ENCODE measurements at regions not wholly inside any gene's neighbourhood (a gene's known extent, or its start where the extent isn't known, plus 50 kb on each side); places are given as distances from the start of the nearest gene placed in this dataset.
"Not testable (repeated sequence)": the region's sequence is repeated elsewhere in the genome, so short reads cannot be mapped to it uniquely, and the experiment has no call there.

DNA sequence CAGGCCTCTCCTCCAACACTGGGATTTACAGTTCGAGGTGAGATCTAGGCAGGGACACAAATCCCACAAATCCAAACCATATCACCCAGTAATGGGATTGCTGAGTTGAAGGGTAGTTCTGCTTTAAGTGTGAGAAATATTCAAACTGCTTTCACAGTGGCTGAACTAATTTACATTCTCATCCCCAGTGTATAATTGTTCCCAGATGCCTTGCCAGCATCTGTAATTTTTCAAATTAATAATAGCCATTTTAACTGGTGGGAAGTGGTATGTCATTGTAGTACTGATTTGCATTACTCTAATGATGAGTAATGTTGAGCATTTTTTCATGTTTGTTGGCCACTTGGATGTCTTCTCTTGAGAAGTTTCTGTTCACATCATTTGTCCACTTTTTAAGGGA, 592.8 kb upstream of the GRM3 start:
- Mint-ChIP-seq H3K4me3 (no peak overlapping the region), H3K36me3 (ENCODE audit: low read depth) (no peaks in the 10 kb centered on the region), H3K9me3 (peaks cover 5% of the 10 kb centered on the region), H3K27ac (no peak overlapping the region), H3K4me1 (no peaks in the 10 kb centered on the region), H3K27me3 (ENCODE audit: low read depth, poor library complexity) (no peaks in the 10 kb centered on the region)
- DNase-seq: no peak
- TF ChIP-seq CTCF (IDR thresholded peaks at IDR 0.05): no peak

DNA sequence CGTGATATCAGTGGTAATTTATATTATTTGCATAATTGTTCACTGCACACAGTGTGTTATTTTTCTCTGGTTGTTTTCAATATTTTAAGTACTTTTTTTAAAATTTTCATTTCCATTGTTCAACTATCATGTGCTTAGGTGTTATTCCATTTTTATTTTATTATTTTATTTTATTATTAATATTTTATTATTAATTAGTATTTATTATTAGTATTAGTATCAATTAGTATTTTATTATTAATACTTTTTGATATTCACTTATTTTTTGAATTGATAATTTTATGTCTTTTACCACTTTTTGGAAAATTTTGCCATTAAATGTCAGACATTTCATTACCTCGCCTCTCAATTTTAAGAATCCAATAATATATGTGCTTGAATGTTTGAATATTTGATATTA, 593.8 kb upstream of the GRM3 start:
- no peak for DNase-seq
- H3K9me3 Mint-ChIP-seq: no peaks in the 10 kb centered on the region
- no peak for TF ChIP-seq CTCF (IDR thresholded peaks at IDR 0.05)
- H3K4me1 Mint-ChIP-seq: no peaks in the 10 kb centered on the region
- no peaks in the 10 kb centered on the region for H3K27me3 Mint-ChIP-seq (ENCODE audit: low read depth, poor library complexity)
- H3K36me3 Mint-ChIP-seq (ENCODE audit: low read depth): no peaks in the 10 kb centered on the region
- H3K4me3 Mint-ChIP-seq: no peak overlapping the region
- no peak overlapping the region for H3K27ac Mint-ChIP-seq

DNA sequence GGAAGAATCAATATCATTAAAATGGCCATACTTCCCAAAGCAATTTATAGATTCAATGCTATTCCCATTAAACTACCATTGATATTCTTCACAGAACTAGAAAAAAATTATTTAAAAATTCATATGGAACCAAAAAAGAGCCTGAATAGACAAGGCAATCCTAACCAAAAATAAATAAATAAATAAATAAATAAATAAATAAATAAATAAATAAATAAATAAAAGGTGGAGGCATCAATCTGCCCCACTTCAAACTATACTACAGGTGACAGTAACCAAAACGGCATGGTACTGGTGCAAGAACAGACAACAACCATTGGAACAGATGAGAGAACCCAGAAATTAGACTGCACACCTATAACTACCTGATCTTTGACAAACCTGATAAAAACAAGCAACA, 598.5 kb upstream of the GRM3 start:
- DNase-seq; H3K4me1 Mint-ChIP-seq; H3K4me3 Mint-ChIP-seq; H3K27me3 Mint-ChIP-seq (ENCODE audit: low read depth, poor library complexity); H3K9me3 Mint-ChIP-seq; H3K27ac Mint-ChIP-seq; H3K36me3 Mint-ChIP-seq (ENCODE audit: low read depth): not testable (repeated sequence)

- no peak for DNase-seq
- Mint-ChIP-seq H3K36me3 (ENCODE audit: low read depth) (no peaks in the 10 kb centered on the region), H3K27ac (no peak overlapping the region), H3K4me1 (no peaks in the 10 kb centered on the region), H3K9me3 (no peaks in the 10 kb centered on the region), H3K27me3 (ENCODE audit: low read depth, poor library complexity) (peaks cover 4% of the 10 kb centered on the region), H3K4me3 (no peak overlapping the region)
- TF ChIP-seq CTCF (IDR thresholded peaks at IDR 0.05): no peak
Observed at GRCh38 chr7:86025807-86026206, 617.9 kb upstream of the GRM3 start.

- no peak for TF ChIP-seq CTCF (IDR thresholded peaks at IDR 0.05)
- Mint-ChIP-seq H3K27ac (no peak overlapping the region), H3K27me3 (ENCODE audit: low read depth, poor library complexity) (no peaks in the 10 kb centered on the region), H3K4me3 (no peak overlapping the region), H3K36me3 (ENCODE audit: low read depth) (no peaks in the 10 kb centered on the region), H3K9me3 (no peaks in the 10 kb centered on the region), H3K4me1 (no peaks in the 10 kb centered on the region)
- DNase-seq: no peak
Observed at GRCh38 chr7:86013662-86014061, 630.0 kb upstream of the GRM3 start.

DNA sequence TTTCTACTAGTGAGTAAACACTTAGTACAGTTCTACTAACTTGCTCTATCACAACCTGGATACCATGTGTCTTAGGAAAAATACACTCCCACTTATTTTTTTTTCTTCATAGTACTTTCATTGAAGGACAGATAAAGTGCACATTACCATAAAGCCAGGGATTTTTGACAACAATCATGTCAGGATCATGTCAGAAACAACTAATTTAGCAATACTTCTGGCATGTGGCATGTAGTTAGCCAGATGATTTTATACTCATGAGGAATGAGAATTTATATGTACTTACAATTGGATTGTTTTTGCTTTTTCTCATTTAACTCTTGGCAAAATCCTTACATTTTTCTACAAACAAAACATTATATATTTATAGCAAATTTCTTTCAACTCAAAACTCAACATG, 630.7 kb upstream of the GRM3 start:
- H3K27ac Mint-ChIP-seq: no peak overlapping the region
- DNase-seq: no peak
- no peaks in the 10 kb centered on the region for H3K27me3 Mint-ChIP-seq (ENCODE audit: low read depth, poor library complexity)
- no peaks in the 10 kb centered on the region for H3K4me1 Mint-ChIP-seq
- H3K36me3 Mint-ChIP-seq (ENCODE audit: low read depth): no peaks in the 10 kb centered on the region
- no peak overlapping the region for H3K4me3 Mint-ChIP-seq
- no peak for TF ChIP-seq CTCF (IDR thresholded peaks at IDR 0.05)
- no peaks in the 10 kb centered on the region for H3K9me3 Mint-ChIP-seq

DNA sequence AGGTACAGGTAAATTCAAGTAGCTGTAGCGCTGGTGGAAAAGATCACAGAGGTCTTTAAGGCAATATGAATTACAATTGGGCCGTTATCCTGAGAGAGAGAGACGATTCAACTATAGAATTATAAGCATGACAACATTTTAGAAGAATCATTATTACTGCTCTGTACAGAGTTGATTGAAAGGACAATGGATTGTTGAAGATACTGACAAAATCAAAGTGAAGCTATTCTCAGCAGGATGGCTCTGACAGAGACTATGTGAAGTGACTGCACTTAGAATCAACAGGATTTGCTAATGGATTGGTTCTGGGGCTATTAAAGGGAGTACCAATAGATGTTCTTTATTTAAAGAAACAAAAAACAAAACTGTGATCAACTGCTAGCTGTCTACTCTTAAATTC, 634.8 kb upstream of the GRM3 start:
- Mint-ChIP-seq H3K4me1 (peaks cover 5% of the 10 kb centered on the region), H3K4me3 (no peak overlapping the region), H3K9me3 (no peaks in the 10 kb centered on the region), H3K27ac (no peak overlapping the region), H3K36me3 (ENCODE audit: low read depth) (no peaks in the 10 kb centered on the region), H3K27me3 (ENCODE audit: low read depth, poor library complexity) (no peaks in the 10 kb centered on the region)
- no peak for TF ChIP-seq CTCF (IDR thresholded peaks at IDR 0.05)
- no peak for DNase-seq

All from nephron progenitor cell (in vitro differentiated cells).